GM12872 (cell line): ENCODE measurements at regions not wholly inside any gene's neighbourhood (a gene's known extent, or its start where the extent isn't known, plus 50 kb on each side); places are given as distances from the start of the nearest gene placed in this dataset.

Experiments used
- TF ChIP-seq, protein P1 (sequence below): IDR thresholded peaks from 3 replicates; pipeline ENCODE4 v1.5.1; 2011; ENCODE audit warnings: low read depth, mild to moderate bottlenecking, low read length, moderate library complexity; ENCODE audit not compliant: insufficient read depth

DNA sequence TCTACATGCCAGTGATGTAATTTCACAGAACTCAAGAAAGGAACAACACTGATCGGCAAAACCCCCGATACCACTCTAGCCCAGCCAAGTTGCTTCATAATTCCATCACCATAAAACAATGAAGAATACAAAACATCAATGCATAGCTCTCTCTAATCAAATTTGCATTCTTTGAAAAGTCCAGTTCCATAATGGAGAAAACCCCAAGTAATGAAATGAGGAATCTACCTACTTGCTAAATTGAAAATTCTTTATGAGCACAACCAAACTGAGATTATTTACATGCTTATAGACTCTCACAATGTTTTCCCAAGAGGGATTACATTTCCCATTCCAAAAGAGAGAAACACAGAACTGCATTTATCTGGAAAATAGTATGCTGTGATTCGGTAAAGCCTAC lies 186.5 kb downstream of the NR4A2 start:
- TF ChIP-seq, protein P1, sequence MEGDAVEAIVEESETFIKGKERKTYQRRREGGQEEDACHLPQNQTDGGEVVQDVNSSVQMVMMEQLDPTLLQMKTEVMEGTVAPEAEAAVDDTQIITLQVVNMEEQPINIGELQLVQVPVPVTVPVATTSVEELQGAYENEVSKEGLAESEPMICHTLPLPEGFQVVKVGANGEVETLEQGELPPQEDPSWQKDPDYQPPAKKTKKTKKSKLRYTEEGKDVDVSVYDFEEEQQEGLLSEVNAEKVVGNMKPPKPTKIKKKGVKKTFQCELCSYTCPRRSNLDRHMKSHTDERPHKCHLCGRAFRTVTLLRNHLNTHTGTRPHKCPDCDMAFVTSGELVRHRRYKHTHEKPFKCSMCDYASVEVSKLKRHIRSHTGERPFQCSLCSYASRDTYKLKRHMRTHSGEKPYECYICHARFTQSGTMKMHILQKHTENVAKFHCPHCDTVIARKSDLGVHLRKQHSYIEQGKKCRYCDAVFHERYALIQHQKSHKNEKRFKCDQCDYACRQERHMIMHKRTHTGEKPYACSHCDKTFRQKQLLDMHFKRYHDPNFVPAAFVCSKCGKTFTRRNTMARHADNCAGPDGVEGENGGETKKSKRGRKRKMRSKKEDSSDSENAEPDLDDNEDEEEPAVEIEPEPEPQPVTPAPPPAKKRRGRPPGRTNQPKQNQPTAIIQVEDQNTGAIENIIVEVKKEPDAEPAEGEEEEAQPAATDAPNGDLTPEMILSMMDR, result no peak

DNA sequence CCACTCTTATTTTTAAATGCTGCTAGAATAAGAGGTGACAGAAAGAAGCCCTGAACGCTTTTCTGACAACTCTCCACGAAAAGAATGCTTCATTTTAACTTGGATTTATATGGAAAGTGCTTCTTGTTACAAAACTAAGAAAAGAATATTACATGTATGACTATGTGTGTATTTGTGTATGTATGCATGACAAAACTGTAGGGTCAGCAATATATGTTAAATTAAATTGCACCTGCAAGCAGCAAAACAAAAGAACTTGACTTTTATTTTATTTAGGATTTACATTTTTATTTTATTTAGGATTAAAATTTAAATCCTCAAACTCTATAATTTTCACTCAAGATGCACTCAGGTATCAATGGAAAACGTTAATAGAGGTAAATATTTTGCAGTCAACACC lies 187.1 kb downstream of the NR4A2 start:
- TF ChIP-seq, protein P1, result no peak

DNA sequence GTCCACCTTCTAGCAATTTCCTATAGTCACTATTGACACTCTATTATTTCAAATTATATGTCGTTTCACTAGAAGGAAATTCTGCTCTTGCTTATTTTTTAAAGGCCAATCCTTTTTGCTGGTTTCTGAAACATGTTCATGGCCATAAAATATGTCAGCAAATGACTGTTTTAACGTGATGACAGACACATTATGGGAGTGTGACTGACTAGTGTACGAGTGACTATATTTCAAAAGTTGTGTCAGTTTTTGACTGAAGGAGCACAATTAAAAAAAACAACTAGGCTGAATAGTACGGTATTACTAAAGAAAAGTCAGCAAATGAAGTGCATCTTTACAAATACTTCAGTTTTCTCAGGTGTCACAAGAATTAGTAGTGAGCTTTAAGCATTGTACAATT lies 196.0 kb downstream of the NR4A2 start:
- TF ChIP-seq, protein P1, result no peak

DNA sequence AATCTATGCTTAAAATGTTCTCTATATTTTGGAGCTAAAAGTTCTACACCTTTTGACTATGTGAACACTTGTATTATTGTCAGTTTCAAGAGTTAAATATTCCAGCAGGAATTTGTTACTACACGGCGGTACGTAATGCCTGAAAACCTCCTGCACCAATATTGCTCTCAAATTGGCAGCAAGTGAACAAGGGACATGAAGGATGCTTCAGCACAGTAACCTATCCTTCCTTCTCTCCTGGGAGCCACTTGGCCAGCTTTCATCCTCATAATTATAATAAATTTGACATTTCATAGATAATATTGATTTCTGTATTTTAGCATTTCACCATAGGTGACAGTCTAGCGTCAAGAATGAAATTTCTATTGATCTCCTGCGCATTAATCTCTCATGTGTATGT lies 197.6 kb downstream of the NR4A2 start:
- TF ChIP-seq, protein P1, result no peak

DNA sequence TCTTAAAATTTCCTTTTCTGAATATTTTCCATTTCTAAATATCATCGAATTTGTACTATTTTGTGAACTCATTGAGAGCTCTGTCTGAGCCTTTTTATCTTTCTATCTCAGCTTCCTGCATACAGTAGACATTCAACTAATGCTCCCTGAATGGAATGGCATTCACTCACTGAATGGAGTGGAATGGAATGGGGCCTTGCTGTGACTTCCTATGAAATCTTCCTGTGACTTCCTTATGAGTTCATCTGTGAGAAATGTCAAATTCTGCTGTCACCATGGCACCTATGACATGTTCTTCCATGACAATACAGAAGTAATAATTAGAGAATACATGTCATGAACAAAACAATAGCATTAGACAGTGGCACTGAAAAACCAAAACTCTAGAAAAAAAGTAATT lies 199.6 kb downstream of the NR4A2 start:
- TF ChIP-seq, protein P1, result no peak

DNA sequence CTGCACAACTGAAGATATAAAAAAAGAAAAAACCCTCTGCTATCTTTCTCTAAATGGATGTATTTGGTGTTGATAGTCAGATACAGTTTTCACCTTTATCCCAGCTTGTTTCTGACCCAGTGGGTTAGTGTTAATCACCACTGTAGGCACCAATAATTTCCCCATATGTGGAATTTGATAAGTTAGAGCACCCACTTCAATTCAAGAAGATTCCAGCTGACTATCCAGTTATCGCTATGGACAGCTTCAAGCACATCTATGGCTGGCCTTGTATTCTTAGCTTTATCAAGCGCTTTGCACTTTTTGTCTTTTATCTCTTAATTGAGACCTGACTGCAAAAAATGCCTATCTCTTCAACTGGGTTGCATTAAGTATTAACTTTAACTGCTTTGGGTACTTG lies 200.4 kb downstream of the NR4A2 start:
- TF ChIP-seq, protein P1, result no peak

DNA sequence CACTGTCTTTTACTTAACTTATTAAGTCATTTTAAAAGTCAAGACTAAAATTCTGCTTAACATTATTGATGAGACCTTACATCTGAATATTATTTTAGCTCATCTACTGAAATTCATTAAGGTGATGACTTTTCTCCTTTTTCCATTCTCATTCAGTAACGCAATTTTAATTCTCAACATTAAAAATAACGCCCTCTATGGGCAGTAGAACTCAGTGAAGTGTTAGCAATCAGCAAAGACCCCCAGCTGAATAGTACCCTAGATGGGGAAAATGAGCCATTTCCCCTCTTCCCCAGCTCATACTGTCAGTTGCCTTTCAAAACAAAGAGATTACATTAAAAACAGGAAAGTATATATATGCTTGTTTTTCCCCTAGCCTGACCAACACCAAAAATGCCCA lies 203.3 kb downstream of the NR4A2 start:
- TF ChIP-seq, protein P1, result no peak

DNA sequence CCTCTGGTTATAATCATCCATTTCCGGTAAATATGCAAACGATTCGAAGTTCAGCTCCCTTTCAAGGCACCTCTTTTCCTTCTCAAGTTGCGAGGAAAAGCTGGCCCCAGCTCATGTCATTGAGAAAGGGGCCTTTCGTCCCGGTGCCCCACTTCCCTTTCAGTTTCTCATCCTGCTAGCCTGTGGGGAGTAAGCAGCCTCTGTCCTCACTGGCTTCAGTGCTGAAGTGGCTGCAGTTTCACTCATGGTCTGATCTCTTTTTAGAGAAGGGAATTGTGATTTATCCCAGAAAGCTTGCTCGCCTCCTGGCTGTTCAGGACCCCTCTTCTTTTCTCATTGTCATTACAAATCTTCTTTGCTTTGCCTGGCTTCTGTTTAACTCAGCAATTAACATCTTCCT lies 207.5 kb downstream of the NR4A2 start:
- TF ChIP-seq, protein P1, result no peak
